ENCODE measurements at regions not wholly inside any gene's neighbourhood (a gene's known extent, or its start where the extent isn't known, plus 50 kb on each side); places are given as distances from the start of the nearest gene placed in this dataset.

GRCh38 chr4:152154433-152154832, 381.5 kb downstream of the FBXW7 start:
- Histone ChIP-seq H4K20me1 (ENCODE audit: insufficient read depth) (no peaks in the 10 kb centered on the region), H3K27me3 (replicated peaks; ENCODE audit: insufficient read depth) (no peaks in the 10 kb centered on the region), H3K36me3 (ENCODE audit: low read depth) (no peaks in the 10 kb centered on the region), H3K9me2 (ENCODE audit: insufficient read depth) (no peaks in the 10 kb centered on the region), H3K27ac (no peak overlapping the region), H3K4me2 (ENCODE audit: unreplicated experiment) (no peak overlapping the region), H3K4me1 (ENCODE audit: insufficient read depth) (0 out of 2 replicates have a peak, but pooled peaks cover 7% of the 10 kb centered on the region), H2AFZ (no peak overlapping the region), H3F3A (ENCODE audit: insufficient read depth) (no peaks in the 10 kb centered on the region), H3K9ac (no peak overlapping the region), H3K4me3 (no peak overlapping the region), H3K79me2 (ENCODE audit: insufficient read depth) (no peaks in the 10 kb centered on the region), H3K9me3 (ENCODE audit: low read depth) (no peaks in the 10 kb centered on the region)
- no peak for DNase-seq
- in situ Hi-C loops (cut with MboI) = no loop called here
- no peak for TF ChIP-seq EZH2 (IDR thresholded peaks at IDR 0.05; ENCODE audit: insufficient read depth, poor library complexity, severe bottlenecking)
- TF ChIP-seq EZH2phosphoT487 (IDR thresholded peaks at IDR 0.05; ENCODE audit: insufficient read depth, low read depth) = no peak
- WGBS, 2 experiments (ENCODE audit: low coverage in 1 of 2, low lambda C conversion rate in 2 of 2, missing lambda C conversion rate in 2 of 2) = 68 to 71% methylated on average over 2 of the region's 2 CpGs

DNA sequence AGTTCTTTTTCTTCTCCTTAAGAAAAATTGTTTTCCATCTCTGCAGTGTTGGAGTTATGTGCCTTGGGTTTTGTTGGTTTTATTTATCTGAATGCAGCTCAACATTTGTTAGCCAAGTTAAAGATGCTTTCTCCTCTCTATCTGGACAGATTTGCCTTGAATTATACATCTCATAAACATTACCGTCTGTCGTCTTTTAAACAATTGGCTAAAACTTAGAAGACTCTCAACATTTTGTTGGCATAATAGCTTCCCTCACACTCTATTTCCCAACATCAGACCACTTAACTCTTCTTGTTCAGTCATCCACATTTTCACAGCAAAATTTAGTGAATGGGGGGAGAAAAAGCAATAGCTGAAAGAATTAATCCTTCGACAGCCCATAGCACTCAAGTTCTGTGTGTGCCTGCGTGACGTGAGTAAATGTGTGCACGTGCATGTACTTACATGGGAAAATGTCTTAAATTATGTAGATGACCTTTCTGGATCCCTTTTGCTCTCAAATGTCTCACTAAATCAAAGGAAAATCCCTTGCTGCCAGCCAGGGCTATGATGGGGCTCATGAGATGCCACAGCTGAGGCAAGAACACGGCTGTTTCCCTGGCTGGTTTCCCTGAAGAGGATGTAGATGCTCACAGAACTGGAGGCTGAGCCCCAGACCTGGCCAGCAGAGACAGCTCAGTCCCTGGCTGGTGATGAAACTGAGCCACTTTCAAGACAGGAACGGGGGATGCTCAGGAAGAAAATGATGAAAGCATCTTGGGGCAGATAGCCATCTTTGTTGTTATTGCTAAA, 382.2 kb downstream of the FBXW7 start:
- Histone ChIP-seq H3F3A (ENCODE audit: insufficient read depth) (no peaks in the 10 kb centered on the region), H3K4me1 (ENCODE audit: insufficient read depth) (0 out of 2 replicates have a peak, but pooled peaks cover 7% of the 10 kb centered on the region), H3K79me2 (ENCODE audit: insufficient read depth) (no peaks in the 10 kb centered on the region), H3K9me3 (ENCODE audit: low read depth) (no peaks in the 10 kb centered on the region), H2AFZ (no peak overlapping the region), H3K9ac (no peak overlapping the region), H3K4me3 (no peak overlapping the region), H3K36me3 (ENCODE audit: low read depth) (no peaks in the 10 kb centered on the region), H3K27ac (no peak overlapping the region), H4K20me1 (ENCODE audit: insufficient read depth) (no peaks in the 10 kb centered on the region), H3K4me2 (ENCODE audit: unreplicated experiment) (no peak overlapping the region), H3K9me2 (ENCODE audit: insufficient read depth) (no peaks in the 10 kb centered on the region), H3K27me3 (replicated peaks; ENCODE audit: insufficient read depth) (no peaks in the 10 kb centered on the region)
- TF ChIP-seq EZH2 (IDR thresholded peaks at IDR 0.05; ENCODE audit: insufficient read depth, poor library complexity, severe bottlenecking) (no peak), EZH2phosphoT487 (IDR thresholded peaks at IDR 0.05; ENCODE audit: insufficient read depth, low read depth) (no peak)
- in situ Hi-C loops (cut with MboI) = no loop called here
- 76 to 77% methylated on average over 8 of the region's 8 CpGs for WGBS, 2 experiments (ENCODE audit: low coverage in 1 of 2, low lambda C conversion rate in 2 of 2, missing lambda C conversion rate in 2 of 2)
- DNase-seq = no peak

DNA sequence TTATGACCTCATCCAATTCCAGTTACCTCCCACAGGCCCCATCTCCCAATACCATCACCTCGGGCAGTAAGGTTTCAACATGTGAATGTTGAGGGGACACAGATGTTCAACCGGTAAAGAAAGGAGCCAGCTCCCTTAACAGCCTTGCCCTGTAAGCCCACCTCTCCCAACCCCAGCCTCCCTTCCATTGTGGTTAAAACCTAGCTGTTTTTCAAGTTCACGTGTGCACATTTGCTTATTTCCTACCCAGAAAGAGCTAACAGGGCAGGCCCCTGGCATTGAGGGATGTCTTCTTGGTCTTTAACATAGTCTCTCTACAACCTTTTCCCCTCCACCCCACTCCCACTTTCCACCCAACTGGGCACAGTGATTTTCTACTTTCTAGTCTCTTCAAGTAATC, 385.7 kb downstream of the FBXW7 start:
- no peak overlapping the region for H2AFZ ChIP-seq
- 86 to 87% methylated on average over 3 of the region's 3 CpGs for WGBS, 2 experiments (ENCODE audit: low coverage in 1 of 2, low lambda C conversion rate in 2 of 2, missing lambda C conversion rate in 2 of 2)
- no peaks in the 10 kb centered on the region for H3K9me3 ChIP-seq (ENCODE audit: low read depth)
- H3K9me2 ChIP-seq (ENCODE audit: insufficient read depth) = no peaks in the 10 kb centered on the region
- H4K20me1 ChIP-seq (ENCODE audit: insufficient read depth) = no peaks in the 10 kb centered on the region
- H3K36me3 ChIP-seq (ENCODE audit: low read depth) = no peaks in the 10 kb centered on the region
- no peaks in the 10 kb centered on the region for H3K79me2 ChIP-seq (ENCODE audit: insufficient read depth)
- no peaks in the 10 kb centered on the region for H3K27me3 ChIP-seq (replicated peaks; ENCODE audit: insufficient read depth)
- in situ Hi-C loops (cut with MboI) = no loop called here
- H3K9ac ChIP-seq = no peak overlapping the region
- no peak for DNase-seq
- H3K4me3 ChIP-seq = no peak overlapping the region
- H3F3A ChIP-seq (ENCODE audit: insufficient read depth) = no peaks in the 10 kb centered on the region
- no peak for TF ChIP-seq EZH2 (IDR thresholded peaks at IDR 0.05; ENCODE audit: insufficient read depth, poor library complexity, severe bottlenecking)
- H3K27ac ChIP-seq = no peak overlapping the region
- no peak overlapping the region for H3K4me2 ChIP-seq (ENCODE audit: unreplicated experiment)
- H3K4me1 ChIP-seq (ENCODE audit: insufficient read depth) = no peaks in the 10 kb centered on the region

DNA sequence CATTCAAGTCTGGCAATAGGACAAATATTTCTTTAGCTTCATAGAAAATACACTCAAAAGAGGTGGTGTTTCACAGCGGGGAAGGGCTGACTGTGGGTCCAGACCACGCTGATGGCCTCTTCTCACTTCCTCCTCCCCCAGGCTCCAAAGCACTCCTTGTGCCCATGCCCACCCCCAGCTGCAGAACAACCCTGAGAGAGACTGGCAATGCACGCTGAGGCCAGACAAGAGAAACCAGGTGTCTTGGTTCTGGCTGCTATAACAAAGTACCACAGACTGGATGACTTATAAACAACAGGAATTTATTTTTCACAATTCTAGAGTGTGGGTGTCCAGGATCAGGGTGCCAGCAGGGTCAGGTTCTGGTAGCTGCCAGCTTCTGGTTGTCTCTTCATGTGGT, 386.1 kb downstream of the FBXW7 start:
- H3K79me2 ChIP-seq (ENCODE audit: insufficient read depth) = no peaks in the 10 kb centered on the region
- no peak overlapping the region for H3K4me3 ChIP-seq
- WGBS, 2 experiments (ENCODE audit: low coverage in 1 of 2, low lambda C conversion rate in 2 of 2, missing lambda C conversion rate in 2 of 2) = 66 to 73% methylated on average over 3 of the region's 3 CpGs
- H3K36me3 ChIP-seq (ENCODE audit: low read depth) = no peaks in the 10 kb centered on the region
- TF ChIP-seq EZH2phosphoT487 (IDR thresholded peaks at IDR 0.05; ENCODE audit: insufficient read depth, low read depth) (no peak), EZH2 (IDR thresholded peaks at IDR 0.05; ENCODE audit: insufficient read depth, poor library complexity, severe bottlenecking) (no peak)
- no peak overlapping the region for H2AFZ ChIP-seq
- no peak overlapping the region for H3K27ac ChIP-seq
- in situ Hi-C loops (cut with MboI) = no loop called here
- no peaks in the 10 kb centered on the region for H3K27me3 ChIP-seq (replicated peaks; ENCODE audit: insufficient read depth)
- no peak overlapping the region for H3K4me2 ChIP-seq (ENCODE audit: unreplicated experiment)
- no peaks in the 10 kb centered on the region for H3F3A ChIP-seq (ENCODE audit: insufficient read depth)
- no peak for DNase-seq
- no peak overlapping the region for H3K9ac ChIP-seq
- H3K9me2 ChIP-seq (ENCODE audit: insufficient read depth) = no peaks in the 10 kb centered on the region
- no peaks in the 10 kb centered on the region for H3K9me3 ChIP-seq (ENCODE audit: low read depth)
- H4K20me1 ChIP-seq (ENCODE audit: insufficient read depth) = no peaks in the 10 kb centered on the region
- H3K4me1 ChIP-seq (ENCODE audit: insufficient read depth) = no peaks in the 10 kb centered on the region

All from GM23248 (cell line).